ENCODE measurements at regions not wholly inside any gene's neighbourhood (a gene's known extent, or its start where the extent isn't known, plus 50 kb on each side); places are given as distances from the start of the nearest gene placed in this dataset.

DNA sequence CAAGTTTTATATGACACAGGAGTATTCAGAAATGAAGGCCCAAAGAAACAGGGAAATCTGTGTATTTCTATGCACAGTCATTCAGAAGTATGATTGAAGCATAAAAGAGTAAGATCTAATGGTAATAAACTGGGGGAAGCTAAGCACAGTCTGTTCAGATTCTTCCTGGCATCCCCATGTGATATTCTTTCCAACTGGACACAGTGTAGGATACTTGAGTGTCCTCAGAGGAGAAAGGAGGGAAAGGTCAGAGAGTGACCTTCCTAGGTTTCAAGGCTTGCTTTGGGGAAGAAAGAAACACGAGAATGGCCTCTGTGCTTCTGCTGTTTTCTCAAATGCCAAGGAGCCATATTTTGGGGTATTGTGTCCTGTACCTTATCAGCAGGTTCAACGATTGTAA lies 1798.4 kb upstream of the WWC1 start:
- H3K36me3 ChIP-seq (ENCODE audit: control insufficient read depth, insufficient read depth, low read length), result no peaks in the 10 kb centered on the region
- no peak overlapping the region for H3K27ac Mint-ChIP-seq
- no peaks in the 10 kb centered on the region for H3K4me1 ChIP-seq (ENCODE audit: control insufficient read depth, insufficient read depth, low read length)
- no peaks in the 10 kb centered on the region for H3K27me3 ChIP-seq (ENCODE audit: control insufficient read depth, insufficient read depth, low read length, poor library complexity, severe bottlenecking)
- H3K4me3 Mint-ChIP-seq, result no peak overlapping the region
- no peak overlapping the region for H3K27ac ChIP-seq (ENCODE audit: low read depth, low read length)
- H3K9ac ChIP-seq (ENCODE audit: extremely low read depth, low read length, poor library complexity, severe bottlenecking), result no peak overlapping the region
- H3K36me3 Mint-ChIP-seq (ENCODE audit: low read depth), result no peaks in the 10 kb centered on the region
- no peaks in the 10 kb centered on the region for H3K9me3 ChIP-seq (ENCODE audit: control insufficient read depth, low read length)
- peak overlapping the region; percentile 1 for H3K4me3 ChIP-seq (ENCODE audit: low read length)
- H3K4me1 Mint-ChIP-seq, result peaks cover 13% of the 10 kb centered on the region
- DNase-seq, result no peak
- H3K9me3 Mint-ChIP-seq, result no peaks in the 10 kb centered on the region
- TF ChIP-seq, protein P1, sequence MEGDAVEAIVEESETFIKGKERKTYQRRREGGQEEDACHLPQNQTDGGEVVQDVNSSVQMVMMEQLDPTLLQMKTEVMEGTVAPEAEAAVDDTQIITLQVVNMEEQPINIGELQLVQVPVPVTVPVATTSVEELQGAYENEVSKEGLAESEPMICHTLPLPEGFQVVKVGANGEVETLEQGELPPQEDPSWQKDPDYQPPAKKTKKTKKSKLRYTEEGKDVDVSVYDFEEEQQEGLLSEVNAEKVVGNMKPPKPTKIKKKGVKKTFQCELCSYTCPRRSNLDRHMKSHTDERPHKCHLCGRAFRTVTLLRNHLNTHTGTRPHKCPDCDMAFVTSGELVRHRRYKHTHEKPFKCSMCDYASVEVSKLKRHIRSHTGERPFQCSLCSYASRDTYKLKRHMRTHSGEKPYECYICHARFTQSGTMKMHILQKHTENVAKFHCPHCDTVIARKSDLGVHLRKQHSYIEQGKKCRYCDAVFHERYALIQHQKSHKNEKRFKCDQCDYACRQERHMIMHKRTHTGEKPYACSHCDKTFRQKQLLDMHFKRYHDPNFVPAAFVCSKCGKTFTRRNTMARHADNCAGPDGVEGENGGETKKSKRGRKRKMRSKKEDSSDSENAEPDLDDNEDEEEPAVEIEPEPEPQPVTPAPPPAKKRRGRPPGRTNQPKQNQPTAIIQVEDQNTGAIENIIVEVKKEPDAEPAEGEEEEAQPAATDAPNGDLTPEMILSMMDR (conservative IDR thresholded peaks at IDR 0.05), result no peak
- 82 to 93% methylated on average over 1 to 2 of the region's 2 CpGs for WGBS, 2 experiments (ENCODE audit: insufficient coverage in 1 of 2, insufficient read length in 1 of 2)
- no peaks in the 10 kb centered on the region for H3K27me3 Mint-ChIP-seq (ENCODE audit: insufficient read depth)

GRCh38 chr5:166493612-166494011 lies 1797.8 kb upstream of the WWC1 start:
- H3K9me3 ChIP-seq (ENCODE audit: control insufficient read depth, low read length), result no peaks in the 10 kb centered on the region
- no peak overlapping the region for H3K4me3 ChIP-seq (ENCODE audit: low read length)
- no peak overlapping the region for H3K27ac ChIP-seq (ENCODE audit: low read depth, low read length)
- H3K4me1 ChIP-seq (ENCODE audit: control insufficient read depth, insufficient read depth, low read length), result no peaks in the 10 kb centered on the region
- Mint-ChIP-seq H3K27me3 (ENCODE audit: insufficient read depth) (no peaks in the 10 kb centered on the region), H3K9me3 (no peaks in the 10 kb centered on the region), H3K27ac (no peak overlapping the region), H3K36me3 (ENCODE audit: low read depth) (no peaks in the 10 kb centered on the region), H3K4me1 (peaks cover 13% of the 10 kb centered on the region), H3K4me3 (no peak overlapping the region)
- no peak overlapping the region for H3K9ac ChIP-seq (ENCODE audit: extremely low read depth, low read length, poor library complexity, severe bottlenecking)
- WGBS, 2 experiments (ENCODE audit: insufficient coverage in 1 of 2, insufficient read length in 1 of 2), result 87 to 90% methylated on average over 6 to 7 of the region's 7 CpGs
- no peaks in the 10 kb centered on the region for H3K27me3 ChIP-seq (ENCODE audit: control insufficient read depth, insufficient read depth, low read length, poor library complexity, severe bottlenecking)
- TF ChIP-seq, protein P1 (conservative IDR thresholded peaks at IDR 0.05), result no peak
- no peak for DNase-seq
- no peaks in the 10 kb centered on the region for H3K36me3 ChIP-seq (ENCODE audit: control insufficient read depth, insufficient read depth, low read length)

GRCh38 chr5:166497496-166498104 lies 1793.8 kb upstream of the WWC1 start:
- TF ChIP-seq, protein P1 (conservative IDR thresholded peaks at IDR 0.05), result no peak
- no peaks in the 10 kb centered on the region for H3K4me1 ChIP-seq (ENCODE audit: control insufficient read depth, insufficient read depth, low read length)
- no peak overlapping the region for H3K4me3 ChIP-seq (ENCODE audit: low read length)
- no peak overlapping the region for H3K27ac ChIP-seq (ENCODE audit: low read depth, low read length)
- no peaks in the 10 kb centered on the region for H3K27me3 ChIP-seq (ENCODE audit: control insufficient read depth, insufficient read depth, low read length, poor library complexity, severe bottlenecking)
- no peak overlapping the region for H3K9ac ChIP-seq (ENCODE audit: extremely low read depth, low read length, poor library complexity, severe bottlenecking)
- Mint-ChIP-seq H3K27me3 (ENCODE audit: insufficient read depth) (no peaks in the 10 kb centered on the region), H3K9me3 (no peaks in the 10 kb centered on the region), H3K4me1 (peaks cover 13% of the 10 kb centered on the region), H3K27ac (peak overlapping the region; percentile 42), H3K4me3 (no peak overlapping the region), H3K36me3 (ENCODE audit: low read depth) (no peaks in the 10 kb centered on the region)
- no peak for DNase-seq
- H3K9me3 ChIP-seq (ENCODE audit: control insufficient read depth, low read length), result no peaks in the 10 kb centered on the region
- no peaks in the 10 kb centered on the region for H3K36me3 ChIP-seq (ENCODE audit: control insufficient read depth, insufficient read depth, low read length)
- 93% methylated on average over 2 of the region's 3 CpGs; no CpG with 5 or more reads in 1 of the 2 experiments for WGBS, 2 experiments (ENCODE audit: insufficient coverage in 1 of 2, insufficient read length in 1 of 2)

Data from endodermal cell (in vitro differentiated cells).